ENCODE measurements at regions not wholly inside any gene's neighbourhood (a gene's known extent, or its start where the extent isn't known, plus 50 kb on each side); places are given as distances from the start of the nearest gene placed in this dataset.
"Not testable (repeated sequence)": the region's sequence is repeated elsewhere in the genome, so short reads cannot be mapped to it uniquely, and the experiment has no call there.

DNA sequence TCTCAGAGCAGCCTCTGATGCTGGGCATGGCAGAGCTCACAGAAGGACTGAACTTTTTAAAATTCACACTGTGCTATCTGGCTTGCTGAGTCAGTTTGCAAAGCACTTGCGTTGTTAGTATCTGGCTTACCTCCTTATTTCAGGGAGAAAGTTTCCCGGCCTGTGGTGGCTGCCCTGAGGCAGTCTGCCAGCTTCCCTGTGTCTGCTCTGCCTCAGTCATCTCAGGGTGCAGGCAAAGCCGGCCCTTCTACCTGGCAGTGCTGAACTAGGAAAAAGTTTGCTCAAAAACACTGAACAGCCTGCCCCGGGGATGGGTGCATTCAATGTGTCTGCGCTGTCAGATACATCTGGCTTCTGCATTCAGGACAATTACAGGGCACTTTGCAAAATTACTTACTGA is 90.2 kb upstream of the UXS1 start (continued):
- TF ChIP-seq RAD21 (IDR thresholded peaks at IDR 0.05 in 1 of 2, conservative IDR thresholded peaks at IDR 0.05 in 1 of 2; ENCODE audit: low read depth in 2 of 2, low read length in 2 of 2) (no peak), CTBP2 (IDR thresholded peaks at IDR 0.05; ENCODE audit: borderline replicate concordance, insufficient read depth, insufficient read length, low read length) (no peak)

DNA sequence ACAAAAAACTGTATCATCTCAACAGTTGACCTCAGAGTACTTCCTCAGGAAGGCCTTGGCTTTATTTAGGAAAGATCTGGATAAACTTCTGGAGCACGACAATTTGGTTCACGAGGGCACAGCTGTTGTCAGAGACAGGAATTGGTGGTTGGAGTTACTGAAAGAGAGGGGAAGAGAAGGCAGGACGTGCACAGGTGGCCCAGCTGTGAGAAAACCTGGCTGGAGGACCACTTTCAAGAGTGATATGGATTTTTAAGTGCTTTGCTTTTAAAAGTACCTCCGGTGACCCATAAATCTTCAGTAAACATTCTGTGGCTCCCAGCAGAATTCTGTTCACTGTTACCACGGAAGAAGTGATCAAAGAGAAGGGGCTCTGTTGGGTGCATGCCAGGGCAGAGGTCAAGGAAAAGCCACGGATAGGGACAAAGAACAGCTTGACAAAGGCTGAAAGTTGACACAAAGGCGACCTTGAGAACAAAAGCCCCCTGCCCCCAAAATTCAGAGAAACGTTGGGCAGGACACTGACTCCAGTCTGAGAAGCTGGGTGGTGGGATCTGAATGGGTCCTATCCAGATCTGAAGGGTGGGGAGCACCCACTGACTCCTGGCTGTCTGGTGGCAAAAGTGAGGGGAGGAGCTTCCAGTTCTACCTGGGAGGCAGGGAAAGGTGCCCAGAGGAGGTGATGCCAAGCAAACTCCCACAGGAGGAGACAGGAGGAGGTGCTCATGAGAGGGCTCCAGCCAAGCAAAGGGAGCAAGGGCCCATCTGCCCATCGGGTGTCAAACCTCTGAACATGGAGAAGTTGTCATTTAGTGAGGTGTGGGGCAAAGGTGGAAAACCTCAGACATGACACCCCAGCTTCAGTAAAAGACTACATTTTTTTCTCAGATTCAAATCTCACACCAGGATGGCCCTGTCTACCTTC is 89.4 kb upstream of the UXS1 start:
- not testable (repeated sequence) for H2AFZ ChIP-seq (ENCODE audit: low read length); H4K8ac ChIP-seq (ENCODE audit: extremely low read depth, insufficient read depth, low read length); H4K5ac ChIP-seq (ENCODE audit: insufficient read length, low read depth, low read length); H2BK120ac ChIP-seq (replicated peaks; ENCODE audit: low read depth, low read length); H3K27ac ChIP-seq (ENCODE audit: low read depth, low read length); H4K91ac ChIP-seq (replicated peaks; ENCODE audit: insufficient read length, low read length); H2AK5ac ChIP-seq (ENCODE audit: low read depth, low read length); H3K9me3 ChIP-seq (ENCODE audit: insufficient read depth in 2 of 2, low read depth in 1 of 2, low read length in 1 of 2); H3K4me2 ChIP-seq (ENCODE audit: insufficient read depth in 1 of 2, low read depth in 2 of 2, low read length in 2 of 2); H2BK5ac ChIP-seq (ENCODE audit: low read depth, low read length); H4K20me1 ChIP-seq (replicated peaks in 1 of 2; ENCODE audit: control insufficient read depth in 1 of 2, insufficient read depth in 2 of 2, low read length in 2 of 2); H2BK20ac ChIP-seq (ENCODE audit: low read length); H2BK12ac ChIP-seq (ENCODE audit: low read depth, low read length); H3K18ac ChIP-seq (ENCODE audit: extremely low read depth, low read length); H3K4ac ChIP-seq (replicated peaks; ENCODE audit: insufficient read length, low read depth, low read length); H3K9ac ChIP-seq (replicated peaks in 1 of 4; ENCODE audit: extremely low read depth in 1 of 4, low read depth in 3 of 4, low read length in 3 of 4); H2BK15ac ChIP-seq (ENCODE audit: low read length); DNase-seq (ENCODE audit: low read depth in 1 of 2, low spot score in 2 of 2); H3K27me3 ChIP-seq (replicated peaks in 1 of 4; ENCODE audit: control insufficient read depth in 3 of 4, extremely low read depth in 1 of 4, insufficient read depth in 3 of 4, low read length in 3 of 4); H3K56ac ChIP-seq (replicated peaks; ENCODE audit: insufficient read length, low read depth, low read length); H3K4me3 ChIP-seq (ENCODE audit: extremely low read depth in 1 of 4, insufficient read depth in 2 of 4, low read depth in 3 of 4, low read length in 4 of 4); H3K79me2 ChIP-seq (ENCODE audit: control insufficient read depth in 1 of 2, insufficient read depth in 2 of 2, low read length in 2 of 2); H3K79me1 ChIP-seq (ENCODE audit: low read depth, low read length); H3K36me3 ChIP-seq (ENCODE audit: control insufficient read depth in 2 of 4, insufficient read depth in 4 of 4, low read length in 3 of 4); H3K14ac ChIP-seq (ENCODE audit: insufficient read length); H3K23ac ChIP-seq (ENCODE audit: insufficient read length); H3K23me2 ChIP-seq (ENCODE audit: low read depth, low read length); FAIRE-seq; H3K4me1 ChIP-seq (replicated peaks in 1 of 4; ENCODE audit: control insufficient read depth in 3 of 4, insufficient read depth in 4 of 4, low read length in 3 of 4)
- POLR2A ChIA-PET (ENCODE audit: partially characterized antibody) = interaction anchor here (1.0 to 2.3 kb wide), 2 partner anchors 12 kb away, joined by 4 to 7 read pairs; no protein-coding TSS in a partner anchor
- CTCF ChIA-PET (ENCODE audit: partially characterized antibody) = interaction anchor here (1.0 kb wide), 1 partner anchor 10 kb away, joined by 4 read pairs; no protein-coding TSS in a partner anchor
- 73% methylated on average over 9 of the region's 9 CpGs; no CpG with 5 or more reads in 1 of the 2 experiments for WGBS, 2 experiments (ENCODE audit: extremely low coverage in 1 of 2, insufficient coverage in 1 of 2, insufficient read length in 1 of 2, insufficient replicate concordance in 2 of 2, low coverage in 1 of 2, low lambda C conversion rate in 2 of 2, missing lambda C conversion rate in 1 of 2)
